WTC11 (cell line): ENCODE measurements at regions not wholly inside any gene's neighbourhood (a gene's known extent, or its start where the extent isn't known, plus 50 kb on each side); places are given as distances from the start of the nearest gene placed in this dataset.

Source experiments
- CBFB ChIP-seq: sonication (generic); formaldehyde crosslinking; IDR thresholded peaks from 2 replicates; pipeline ENCODE4 v1.8.1; 2022; ENCODE audit warnings: mild to moderate bottlenecking, low read depth, missing genetic modification reagents
- CREB1 ChIP-seq: sonication (generic); formaldehyde crosslinking; IDR thresholded peaks from 2 replicates; pipeline ENCODE4 v1.8.0; 2023; ENCODE audit warnings: mild to moderate bottlenecking, missing genetic modification reagents
- FOXJ3 ChIP-seq: sonication (generic); formaldehyde crosslinking; IDR thresholded peaks from 2 replicates; pipeline ENCODE4 v1.9.0; 2021; ENCODE audit warnings: missing genetic modification reagents, mild to moderate bottlenecking, borderline replicate concordance
- NFE2L1 ChIP-seq: sonication (generic); formaldehyde crosslinking; IDR thresholded peaks from 2 replicates; pipeline ENCODE4 v1.8.1; 2023; ENCODE audit warnings: missing genetic modification reagents
- NFYB ChIP-seq: sonication (generic); formaldehyde crosslinking; conservative IDR thresholded peaks from 2 replicates; pipeline ENCODE4 v1.8.0; 2022; ENCODE audit warnings: low read depth, missing genetic modification reagents
- STAT6 ChIP-seq: sonication (generic); formaldehyde crosslinking; conservative IDR thresholded peaks from 2 replicates; pipeline ENCODE4 v1.8.1; 2023; ENCODE audit warnings: mild to moderate bottlenecking, low read depth, missing genetic modification reagents, moderate library complexity
- USF1 ChIP-seq: sonication (generic); formaldehyde crosslinking; IDR thresholded peaks from 2 replicates; pipeline ENCODE4 v1.8.0; 2022; ENCODE audit warnings: mild to moderate bottlenecking, missing genetic modification reagents
- ZNF138 ChIP-seq: sonication (generic); formaldehyde crosslinking; conservative IDR thresholded peaks from 2 replicates; pipeline ENCODE4 v1.8.1; 2022; ENCODE audit warnings: mild to moderate bottlenecking, moderate library complexity, missing genetic modification reagents
- ZNF532 ChIP-seq: fragments of 250-450 bp; sonication (Bioruptor Pico); IDR thresholded peaks from 2 replicates; pipeline ENCODE4 v1.9.0; 2021; ENCODE audit warnings: mild to moderate bottlenecking, borderline replicate concordance
- ZSCAN18 ChIP-seq: fragments of 250-450 bp; sonication (Bioruptor Pico); IDR thresholded peaks from 2 replicates; pipeline ENCODE4 v2.1.2; 2022; ENCODE audit warnings: mild to moderate bottlenecking, moderate library complexity
- TF ChIP-seq, protein P1 (sequence below): fragments of 200-600 bp; IDR thresholded peaks from 2 replicates; pipeline ENCODE4 v1.8.0; 2022; ENCODE audit warnings: antibody characterized with exemption
- TF ChIP-seq, protein P2 (sequence below): sonication (generic); formaldehyde crosslinking; IDR thresholded peaks from 2 replicates; pipeline ENCODE4 v1.8.1; 2022; ENCODE audit warnings: mild to moderate bottlenecking, missing genetic modification reagents, moderate library complexity, borderline replicate concordance

DNA sequence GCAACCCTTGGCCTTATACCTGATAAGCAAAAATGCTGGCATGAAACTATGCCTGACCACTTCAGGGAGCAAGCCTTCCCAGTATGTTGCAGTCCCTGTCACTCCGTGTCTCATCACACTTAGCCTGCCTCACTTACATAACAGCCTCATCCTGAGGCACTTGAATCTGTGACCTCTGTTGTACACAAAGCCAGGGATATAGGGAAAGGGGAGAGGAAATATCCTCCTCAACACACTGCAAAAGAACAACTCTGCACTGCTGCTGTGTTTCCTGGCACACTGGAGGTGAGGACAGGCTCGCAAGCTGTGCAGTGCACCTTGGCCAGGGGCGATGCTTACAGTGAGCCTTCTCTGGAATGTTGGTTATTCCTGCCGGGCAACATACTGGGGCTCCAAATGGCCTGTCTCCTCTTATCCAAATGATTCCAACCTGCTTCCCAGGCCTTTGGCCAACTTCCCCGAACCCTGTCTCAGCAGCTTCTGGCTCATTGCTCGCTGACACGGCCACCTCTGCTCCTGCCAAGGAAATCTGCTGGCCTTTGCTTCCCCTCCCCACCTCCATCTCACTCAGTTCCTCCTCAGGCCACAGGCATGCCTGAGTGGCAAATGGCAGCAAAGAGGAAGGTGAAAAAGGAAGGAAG is 109.2 kb downstream of the CD47 start:
- TF ChIP-seq CREB1 (no peak), CBFB (CRISPR knock-in tag) (no peak), NFE2L1 (CRISPR knock-in tag) (no peak), STAT6 (CRISPR knock-in tag) (no peak), ZSCAN18 (CRISPR knock-in tag) (no peak), NFYB (no peak), ZNF138 (CRISPR knock-in tag) (no peak), FOXJ3 (CRISPR knock-in tag) (no peak), USF1 (CRISPR knock-in tag) (no peak), ZNF532 (CRISPR knock-in tag) (no peak)
- TF ChIP-seq, protein P1, sequence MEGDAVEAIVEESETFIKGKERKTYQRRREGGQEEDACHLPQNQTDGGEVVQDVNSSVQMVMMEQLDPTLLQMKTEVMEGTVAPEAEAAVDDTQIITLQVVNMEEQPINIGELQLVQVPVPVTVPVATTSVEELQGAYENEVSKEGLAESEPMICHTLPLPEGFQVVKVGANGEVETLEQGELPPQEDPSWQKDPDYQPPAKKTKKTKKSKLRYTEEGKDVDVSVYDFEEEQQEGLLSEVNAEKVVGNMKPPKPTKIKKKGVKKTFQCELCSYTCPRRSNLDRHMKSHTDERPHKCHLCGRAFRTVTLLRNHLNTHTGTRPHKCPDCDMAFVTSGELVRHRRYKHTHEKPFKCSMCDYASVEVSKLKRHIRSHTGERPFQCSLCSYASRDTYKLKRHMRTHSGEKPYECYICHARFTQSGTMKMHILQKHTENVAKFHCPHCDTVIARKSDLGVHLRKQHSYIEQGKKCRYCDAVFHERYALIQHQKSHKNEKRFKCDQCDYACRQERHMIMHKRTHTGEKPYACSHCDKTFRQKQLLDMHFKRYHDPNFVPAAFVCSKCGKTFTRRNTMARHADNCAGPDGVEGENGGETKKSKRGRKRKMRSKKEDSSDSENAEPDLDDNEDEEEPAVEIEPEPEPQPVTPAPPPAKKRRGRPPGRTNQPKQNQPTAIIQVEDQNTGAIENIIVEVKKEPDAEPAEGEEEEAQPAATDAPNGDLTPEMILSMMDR, result no peak
- TF ChIP-seq, protein P2, sequence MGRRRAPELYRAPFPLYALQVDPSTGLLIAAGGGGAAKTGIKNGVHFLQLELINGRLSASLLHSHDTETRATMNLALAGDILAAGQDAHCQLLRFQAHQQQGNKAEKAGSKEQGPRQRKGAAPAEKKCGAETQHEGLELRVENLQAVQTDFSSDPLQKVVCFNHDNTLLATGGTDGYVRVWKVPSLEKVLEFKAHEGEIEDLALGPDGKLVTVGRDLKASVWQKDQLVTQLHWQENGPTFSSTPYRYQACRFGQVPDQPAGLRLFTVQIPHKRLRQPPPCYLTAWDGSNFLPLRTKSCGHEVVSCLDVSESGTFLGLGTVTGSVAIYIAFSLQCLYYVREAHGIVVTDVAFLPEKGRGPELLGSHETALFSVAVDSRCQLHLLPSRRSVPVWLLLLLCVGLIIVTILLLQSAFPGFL (CRISPR knock-in tag), result no peak
